ENCODE measurements at regions not wholly inside any gene's neighbourhood (a gene's known extent, or its start where the extent isn't known, plus 50 kb on each side); places are given as distances from the start of the nearest gene placed in this dataset.
"Not testable (repeated sequence)": the region's sequence is repeated elsewhere in the genome, so short reads cannot be mapped to it uniquely, and the experiment has no call there.

- no peak for DNase-seq
Observed at GRCh38 chr5:155116456-155117251, 103.1 kb downstream of the KIF4B start.

- DNase-seq = no peak
Observed at GRCh38 chr5:155125551-155126095, 112.1 kb downstream of the KIF4B start.

- no peak for DNase-seq
Observed at GRCh38 chr5:155126573-155126972, 113.0 kb downstream of the KIF4B start.

GRCh38 chr5:155127552-155127951 lies 114.0 kb downstream of the KIF4B start:
- no peak for DNase-seq

GRCh38 chr5:155128786-155129512 lies 115.4 kb downstream of the KIF4B start:
- no peak for DNase-seq

- no peak for DNase-seq
Observed at GRCh38 chr5:155129513-155129880, 115.9 kb downstream of the KIF4B start.

GRCh38 chr5:155134130-155134529 lies 120.6 kb downstream of the KIF4B start:
- no peak for DNase-seq

GRCh38 chr5:155136216-155136850 lies 122.8 kb downstream of the KIF4B start:
- DNase-seq = no peak

- DNase-seq = no peak
Observed at GRCh38 chr5:155137683-155138082, 124.1 kb downstream of the KIF4B start.

GRCh38 chr5:155140646-155141045 lies 127.1 kb downstream of the KIF4B start:
- DNase-seq = no peak

GRCh38 chr5:155144956-155145355 lies 131.4 kb downstream of the KIF4B start:
- DNase-seq = no peak

GRCh38 chr5:155147222-155147621 lies 133.7 kb downstream of the KIF4B start:
- no peak for DNase-seq

- no peak for DNase-seq
Observed at GRCh38 chr5:155148694-155149093, 135.1 kb downstream of the KIF4B start.

- no peak for DNase-seq
Observed at GRCh38 chr5:155150012-155150411, 136.5 kb downstream of the KIF4B start.

GRCh38 chr5:155154973-155155372 lies 141.4 kb downstream of the KIF4B start:
- DNase-seq = no peak

- not testable (repeated sequence) for DNase-seq
Observed at GRCh38 chr5:155163084-155163483, 149.5 kb downstream of the KIF4B start.

GRCh38 chr5:155167736-155168135 lies 154.2 kb downstream of the KIF4B start:
- DNase-seq = no peak

GRCh38 chr5:155181542-155181941 lies 168.0 kb downstream of the KIF4B start:
- DNase-seq = no peak

- no peak for DNase-seq
Observed at GRCh38 chr5:155189476-155189875, 175.9 kb downstream of the KIF4B start.

GRCh38 chr5:155189981-155190380 lies 176.4 kb downstream of the KIF4B start:
- DNase-seq = peak; percentile 0

GRCh38 chr5:155193029-155193428 lies 179.5 kb downstream of the KIF4B start:
- DNase-seq = no peak

- no peak for DNase-seq
Observed at GRCh38 chr5:155193483-155194107, 180.0 kb downstream of the KIF4B start.

Measured in left kidney (tissue), 1 donor.